AG04450 (cell line): ENCODE measurements at regions not wholly inside any gene's neighbourhood (a gene's known extent, or its start where the extent isn't known, plus 50 kb on each side); places are given as distances from the start of the nearest gene placed in this dataset.

Experiments used
- CTCF ChIA-PET: fragments of 300-600, 350-600 bp; formaldehyde crosslinking; extraction: SDS; loops from one replicate; lab custom pipeline; 2022; ENCODE audit warnings: antibody characterized with exemption, inconsistent platforms; lab: Charles Lee
- POLR2A ChIA-PET: fragments of 350-600 bp; formaldehyde crosslinking; extraction: SDS; loops from one replicate; lab custom pipeline; 2021; ENCODE audit warnings: antibody characterized with exemption, inconsistent platforms; lab: Yijun Ruan, JAX
- DNase-seq: peaks from one replicate; pipeline ENCODE4 v3.0.0-alpha.2; 2011; ENCODE audit warnings: low read depth, low spot score
- H3K27ac ChIP-seq: one replicate; pipeline ENCODE4 v1.5.1; 2012; ENCODE audit warnings: low read depth, low read length, control low read depth
- H3K27me3 ChIP-seq: one replicate; pipeline ENCODE4 v1.6.0; 2012; ENCODE audit warnings: low read length; ENCODE audit not compliant: control insufficient read depth, insufficient read depth
- H3K4me3 ChIP-seq: 2 replicates; pipeline ENCODE4 v1.5.1; 2011; ENCODE audit warnings: mild to moderate bottlenecking, low read depth, low read length, control low read depth
- H3K9me3 ChIP-seq: 2 replicates; pipeline ENCODE4 v1.5.1; 2012; ENCODE audit warnings: low read length; ENCODE audit not compliant: control insufficient read depth, insufficient read depth
- TF ChIP-seq, protein P1 (sequence below): IDR thresholded peaks from 2 replicates; pipeline ENCODE4 v1.5.1; 2011; ENCODE audit warnings: low read depth, low read length, control low read depth, inconsistent platforms

- Histone ChIP-seq H3K9me3 (no peaks in the 10 kb centered on the region), H3K4me3 (no peak overlapping the region), H3K27ac (peak overlapping the region; percentile 31), H3K27me3 (no peaks in the 10 kb centered on the region)
- ChIA-PET CTCF (no interaction called here), POLR2A (no interaction called here)
- DNase-seq, result no peak
- TF ChIP-seq, protein P1, sequence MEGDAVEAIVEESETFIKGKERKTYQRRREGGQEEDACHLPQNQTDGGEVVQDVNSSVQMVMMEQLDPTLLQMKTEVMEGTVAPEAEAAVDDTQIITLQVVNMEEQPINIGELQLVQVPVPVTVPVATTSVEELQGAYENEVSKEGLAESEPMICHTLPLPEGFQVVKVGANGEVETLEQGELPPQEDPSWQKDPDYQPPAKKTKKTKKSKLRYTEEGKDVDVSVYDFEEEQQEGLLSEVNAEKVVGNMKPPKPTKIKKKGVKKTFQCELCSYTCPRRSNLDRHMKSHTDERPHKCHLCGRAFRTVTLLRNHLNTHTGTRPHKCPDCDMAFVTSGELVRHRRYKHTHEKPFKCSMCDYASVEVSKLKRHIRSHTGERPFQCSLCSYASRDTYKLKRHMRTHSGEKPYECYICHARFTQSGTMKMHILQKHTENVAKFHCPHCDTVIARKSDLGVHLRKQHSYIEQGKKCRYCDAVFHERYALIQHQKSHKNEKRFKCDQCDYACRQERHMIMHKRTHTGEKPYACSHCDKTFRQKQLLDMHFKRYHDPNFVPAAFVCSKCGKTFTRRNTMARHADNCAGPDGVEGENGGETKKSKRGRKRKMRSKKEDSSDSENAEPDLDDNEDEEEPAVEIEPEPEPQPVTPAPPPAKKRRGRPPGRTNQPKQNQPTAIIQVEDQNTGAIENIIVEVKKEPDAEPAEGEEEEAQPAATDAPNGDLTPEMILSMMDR, result no peak
Observed at GRCh38 chr7:36045326-36045725, 107.7 kb upstream of the EEPD1 start.

DNA sequence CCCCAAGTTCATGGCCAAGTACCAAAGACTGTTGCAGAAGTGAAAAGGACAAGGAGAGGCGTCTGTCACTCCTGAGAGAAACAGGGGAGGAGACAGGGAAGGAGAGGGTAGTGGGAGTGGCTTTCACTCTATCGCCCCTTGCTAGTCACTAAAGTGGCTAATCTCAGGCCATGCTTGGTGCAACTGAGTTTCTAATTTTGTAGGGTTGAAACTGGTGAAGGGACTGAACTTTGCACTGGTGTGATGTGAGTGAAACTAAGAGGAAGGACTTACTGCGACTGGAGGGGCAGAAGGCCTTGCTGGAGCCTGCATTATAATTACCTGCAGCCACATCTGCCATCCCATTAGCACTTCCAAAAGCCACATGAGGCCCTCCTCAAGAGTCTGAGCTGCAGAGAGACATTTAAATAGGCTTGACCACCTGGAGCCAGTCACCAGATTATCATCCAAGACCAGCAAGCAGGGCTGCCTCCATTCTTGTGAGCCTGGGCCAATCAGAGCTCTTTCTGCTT is 107.2 kb upstream of the EEPD1 start:
- ChIA-PET CTCF (interaction anchor here (0.8 to 1.0 kb wide), 2 partner anchors 83 to 273 kb away, joined by 3 to 4 read pairs; no protein-coding TSS in a partner anchor), POLR2A (no interaction called here)
- H3K9me3 ChIP-seq, result no peaks in the 10 kb centered on the region
- TF ChIP-seq, protein P1, result no peak
- no peak for DNase-seq
- no peaks in the 10 kb centered on the region for H3K27me3 ChIP-seq
- peak overlapping the region; percentile 31 for H3K27ac ChIP-seq
- no peak overlapping the region for H3K4me3 ChIP-seq

DNA sequence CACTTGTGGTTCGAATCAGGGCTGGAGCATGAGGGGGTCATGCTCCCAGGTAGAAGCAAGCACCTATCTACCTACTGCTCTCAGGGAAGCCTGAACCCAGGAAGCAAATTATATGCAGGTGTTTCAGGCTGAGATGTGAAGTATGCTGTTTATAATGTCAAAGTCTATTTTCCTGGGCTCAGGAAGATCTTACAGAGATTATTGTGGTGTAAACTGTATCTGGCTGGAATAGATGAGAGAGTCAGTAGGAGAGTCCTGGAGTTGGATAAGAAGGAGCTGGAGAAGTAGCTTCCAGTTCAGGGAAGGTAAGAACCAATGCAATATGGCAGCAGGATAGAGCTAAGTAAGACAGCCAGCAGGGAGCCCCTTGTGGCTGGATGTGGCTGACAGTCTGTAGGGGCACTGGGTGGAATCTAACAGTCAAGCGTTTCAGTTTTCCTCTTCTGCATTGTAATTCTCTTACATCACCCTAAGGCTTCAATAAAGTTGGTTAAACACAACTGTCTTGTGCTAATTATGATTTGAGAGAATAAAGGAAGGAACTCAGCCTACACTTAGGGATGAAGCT is 105.9 kb upstream of the EEPD1 start:
- no peak for DNase-seq
- ChIA-PET POLR2A (no interaction called here), CTCF (interaction anchor here (0.5 to 1.0 kb wide), 3 partner anchors 11 to 130 kb away, joined by 3 to 6 read pairs (median 3); no protein-coding TSS in a partner anchor)

DNA sequence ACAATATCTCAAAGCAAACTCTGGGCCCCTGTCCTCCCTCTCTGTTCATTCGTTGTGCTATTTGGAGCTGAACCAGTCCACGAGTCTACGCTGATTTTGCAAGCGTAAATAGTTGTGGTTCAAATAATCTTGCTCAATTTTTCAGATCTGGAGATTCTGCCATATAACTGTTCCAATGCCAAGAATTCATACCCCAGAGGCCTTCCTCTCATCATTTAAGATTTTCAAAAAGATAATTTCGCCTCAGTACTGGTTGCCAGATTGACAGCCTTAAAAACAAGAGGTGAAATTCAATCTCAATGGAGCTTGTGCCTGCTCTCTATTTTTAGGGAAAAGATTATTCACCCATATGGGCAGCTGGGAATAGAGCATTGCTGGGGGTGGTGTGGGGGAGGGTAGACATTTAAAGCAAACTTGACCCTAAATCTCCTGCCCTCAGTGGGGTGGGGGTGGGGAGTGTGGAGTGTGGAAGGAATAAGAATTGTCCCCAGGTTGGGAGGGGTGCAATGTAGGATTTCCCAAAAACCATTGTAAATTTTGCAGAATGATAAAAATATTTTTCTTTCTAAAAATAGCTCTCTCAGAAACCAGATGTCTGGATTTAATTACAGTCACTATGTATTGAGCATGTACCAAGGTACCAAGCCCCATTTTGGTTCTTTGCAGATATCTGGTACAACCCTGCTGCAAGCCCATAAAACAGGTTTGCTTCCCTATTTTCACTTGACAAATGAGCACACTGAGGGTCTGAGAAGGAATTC is 104.7 kb upstream of the EEPD1 start:
- no peaks in the 10 kb centered on the region for H3K27me3 ChIP-seq
- H3K4me3 ChIP-seq, result no peak overlapping the region
- H3K27ac ChIP-seq, result peak overlapping the region; percentile 40
- DNase-seq, result peak; percentile 69
- H3K9me3 ChIP-seq, result no peaks in the 10 kb centered on the region
- TF ChIP-seq, protein P1, result no peak
- ChIA-PET POLR2A (interaction anchor here (0.7 to 1.1 kb wide), 3 partner anchors 68 to 233 kb away, joined by 3 to 4 read pairs (median 3); no protein-coding TSS in a partner anchor), CTCF (interaction anchor here (0.8 to 1.6 kb wide), 4 partner anchors 15 to 271 kb away, joined by 3 to 5 read pairs (median 4); no protein-coding TSS in a partner anchor)

More for the DNA sequence above, 105.9 kb upstream of the EEPD1 start:
- H3K27ac ChIP-seq, result no peak overlapping the region
- H3K9me3 ChIP-seq, result no peaks in the 10 kb centered on the region
- H3K4me3 ChIP-seq, result no peak overlapping the region
- H3K27me3 ChIP-seq, result no peaks in the 10 kb centered on the region
- TF ChIP-seq, protein P1, result peak; percentile 35; the same call in 1 of the 2 replicates
